T-helper 2 cell (primary cell): ENCODE measurements at regions not wholly inside any gene's neighbourhood (a gene's known extent, or its start where the extent isn't known, plus 50 kb on each side); places are given as distances from the start of the nearest gene placed in this dataset.

ENCODE experiments used
- DNase-seq, 5 experiments: peaks; one replicate each; pipeline versions ENCODE4 v3.0.0 to v3.0.0-alpha.2; 2012 to 2022

DNA sequence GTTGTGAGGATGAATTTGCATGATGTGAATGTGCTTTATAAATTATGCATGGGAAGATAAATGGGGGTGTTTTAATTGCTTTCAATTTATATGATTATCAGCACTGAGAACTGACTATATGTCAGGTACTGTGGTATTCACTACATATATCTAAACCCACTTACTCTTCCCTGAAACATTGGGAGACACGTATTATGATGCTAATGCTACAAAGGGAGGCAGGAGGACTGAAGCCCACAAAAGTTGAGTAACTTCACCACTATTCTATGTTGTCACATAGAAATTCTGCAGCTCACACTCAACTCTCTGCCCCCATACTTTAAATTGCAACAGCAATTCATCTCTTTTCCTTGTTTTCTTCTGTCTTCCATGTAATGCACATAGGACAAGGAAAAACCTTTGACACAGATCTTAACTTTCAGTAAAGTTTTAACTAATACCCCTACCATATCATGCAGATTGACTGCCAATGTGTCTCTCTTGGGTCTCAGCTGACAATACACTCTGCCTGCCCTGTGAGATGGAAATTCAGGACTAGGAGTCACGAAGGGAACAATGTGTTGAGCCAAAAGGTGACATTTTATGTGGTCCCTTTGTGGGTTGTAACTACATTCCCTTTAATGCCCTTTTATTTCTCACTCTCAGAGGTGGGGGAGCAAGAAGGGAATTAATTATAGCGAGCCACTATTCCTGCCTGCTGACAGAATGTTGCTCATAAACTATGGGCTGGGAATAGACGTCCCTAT is 691.0 kb upstream of the SORCS1 start:
- no peak for DNase-seq

DNA sequence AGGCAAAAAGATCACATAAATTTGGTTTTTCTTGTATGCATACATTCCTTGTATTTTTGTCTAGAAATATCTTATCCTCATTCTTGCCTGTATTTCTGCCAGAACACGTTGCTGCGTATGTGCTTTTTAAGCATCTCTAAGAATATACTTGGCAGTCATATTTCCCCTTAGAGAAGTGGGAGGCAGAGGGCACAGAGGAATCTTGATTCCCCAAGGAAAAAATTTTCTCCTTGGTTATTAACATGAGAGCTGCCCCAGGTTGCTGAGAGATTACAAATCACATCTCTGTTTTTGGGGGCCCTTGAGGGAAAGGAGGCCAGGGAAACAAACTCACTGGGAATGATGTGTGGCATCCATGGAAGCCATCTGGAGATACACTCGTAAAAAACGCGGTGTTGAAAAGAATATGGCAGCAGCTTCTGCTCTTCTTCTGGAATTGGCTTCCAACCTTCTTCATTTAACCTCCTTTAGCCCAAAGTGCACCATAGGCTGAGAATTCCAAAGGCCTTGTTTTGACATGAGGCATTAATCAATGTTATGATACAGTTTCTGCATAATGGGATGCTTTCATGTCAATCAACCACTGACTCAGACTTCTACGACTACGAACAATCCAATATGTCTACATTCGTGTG is 684.3 kb upstream of the SORCS1 start:
- DNase-seq, result no peak

DNA sequence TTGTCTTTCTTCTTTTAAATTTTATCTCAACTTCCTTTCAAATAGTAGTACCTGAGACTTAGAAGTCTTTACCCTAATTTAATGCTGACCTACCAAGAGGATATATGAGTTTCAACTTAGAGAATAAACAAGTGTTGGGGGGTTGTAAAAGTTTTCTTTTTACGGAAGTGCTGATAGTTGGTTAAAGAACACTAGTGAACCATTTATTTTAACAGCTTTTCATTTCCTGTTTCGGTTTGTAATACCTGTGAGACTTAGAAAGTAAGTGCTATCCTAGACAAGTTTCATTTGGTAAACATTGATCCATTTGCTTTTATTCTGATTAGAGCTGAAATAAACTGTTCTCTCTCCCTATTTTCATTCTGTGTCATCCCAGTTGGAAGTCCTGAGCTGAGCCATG is 683.1 kb upstream of the SORCS1 start:
- no peak for DNase-seq

DNA sequence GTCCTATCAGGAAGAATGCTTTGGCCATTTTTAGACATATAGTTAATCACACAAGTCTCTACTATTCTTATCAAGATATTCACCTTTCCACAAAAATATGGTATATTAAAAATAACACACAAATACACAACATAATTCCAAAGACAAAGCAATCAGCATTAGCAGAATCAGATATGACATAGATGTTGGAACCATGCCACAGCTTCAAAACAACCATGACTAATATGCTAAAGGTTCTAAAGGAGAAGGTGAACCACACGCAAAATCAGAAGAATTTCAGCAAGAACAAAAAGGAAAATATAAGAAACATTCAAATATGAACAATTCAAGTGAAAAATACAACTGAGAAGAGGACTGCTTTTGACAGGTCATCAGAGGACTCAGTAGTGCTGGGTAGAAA is 670.2 kb upstream of the SORCS1 start:
- DNase-seq, result no peak

DNA sequence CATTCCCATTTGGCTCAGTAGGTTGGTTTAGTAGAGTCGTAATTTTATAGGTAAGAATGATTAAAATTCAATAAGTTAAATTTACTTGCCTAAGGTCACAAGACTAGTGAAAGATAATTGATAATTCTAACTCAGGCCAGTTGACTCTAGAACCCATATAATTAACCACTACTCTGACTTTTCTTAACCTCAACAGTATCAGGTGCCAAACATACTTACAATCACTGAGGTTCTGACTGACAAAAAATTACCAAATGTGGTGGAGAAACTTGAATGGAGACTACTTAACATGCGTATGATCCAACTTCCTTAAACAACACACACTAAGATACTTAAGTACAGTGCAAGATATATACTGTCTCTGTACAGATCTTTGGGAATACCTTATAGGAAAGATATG is 667.3 kb upstream of the SORCS1 start:
- no peak for DNase-seq

DNA sequence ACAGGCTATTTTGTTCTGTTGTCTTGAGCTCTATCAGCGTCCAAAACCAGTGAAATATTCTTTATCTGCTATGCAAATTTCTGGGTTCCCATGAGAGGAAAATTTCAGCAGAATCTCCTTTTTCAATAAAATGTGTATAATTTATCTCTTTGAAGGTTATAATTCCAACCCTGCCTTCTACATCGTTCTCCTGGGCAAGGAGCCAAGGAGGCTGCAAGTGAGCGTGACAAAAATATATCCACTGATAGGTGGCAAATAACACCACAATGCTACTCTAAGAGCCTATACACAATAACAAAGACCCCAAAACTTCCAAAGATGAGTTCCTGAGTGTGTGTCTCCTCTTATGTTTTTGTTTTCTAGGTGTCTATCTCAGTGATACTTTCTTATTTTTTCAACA is 664.7 kb upstream of the SORCS1 start:
- DNase-seq, result no peak

DNA sequence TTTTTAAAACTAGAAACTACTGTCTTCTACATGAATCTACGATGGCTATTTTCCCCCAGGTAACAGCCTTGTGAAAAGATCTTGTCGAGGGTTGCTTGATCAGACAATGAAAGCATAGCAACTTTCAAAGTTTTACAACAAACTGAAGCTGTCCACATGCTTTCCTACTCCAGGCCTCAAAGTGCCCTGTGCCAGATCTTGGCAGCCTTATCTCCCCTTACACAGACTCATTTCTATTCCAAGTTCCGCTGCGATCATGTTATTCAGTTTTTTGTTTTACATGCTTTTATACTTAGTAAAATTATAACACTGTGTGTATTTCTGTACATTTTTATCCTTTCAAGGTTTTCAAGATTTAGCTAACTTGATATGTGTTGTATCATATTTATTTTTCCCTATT is 661.7 kb upstream of the SORCS1 start:
- DNase-seq, result no peak

DNA sequence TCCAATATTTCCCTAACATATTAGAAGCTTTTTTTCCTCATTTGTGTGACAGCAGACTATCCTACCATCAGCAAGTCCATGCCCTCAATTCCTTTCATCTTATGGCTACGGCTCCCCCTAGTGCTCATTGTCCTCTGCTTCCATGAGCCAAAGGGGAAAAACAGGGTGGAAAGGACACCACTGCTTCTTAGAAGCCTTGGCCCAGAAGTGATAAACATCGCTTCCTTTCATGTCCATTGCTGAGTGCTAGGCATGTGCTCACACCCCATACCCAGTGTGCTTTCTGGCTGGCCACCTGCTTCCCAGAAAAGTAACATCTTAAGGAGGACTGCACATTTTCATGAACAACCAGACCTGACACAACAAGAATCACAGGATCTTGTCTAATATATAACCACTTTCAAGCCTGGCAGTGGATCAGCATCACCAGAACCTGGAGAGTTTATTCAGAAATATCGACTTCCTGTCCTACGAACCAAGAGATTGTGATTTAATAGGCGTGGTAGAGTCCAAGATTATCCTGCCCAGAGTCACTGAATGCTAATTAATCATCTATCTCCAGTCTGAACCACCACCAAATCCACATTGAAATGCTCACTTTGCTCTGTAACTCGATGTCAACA is 650.5 kb upstream of the SORCS1 start:
- DNase-seq, result no peak

DNA sequence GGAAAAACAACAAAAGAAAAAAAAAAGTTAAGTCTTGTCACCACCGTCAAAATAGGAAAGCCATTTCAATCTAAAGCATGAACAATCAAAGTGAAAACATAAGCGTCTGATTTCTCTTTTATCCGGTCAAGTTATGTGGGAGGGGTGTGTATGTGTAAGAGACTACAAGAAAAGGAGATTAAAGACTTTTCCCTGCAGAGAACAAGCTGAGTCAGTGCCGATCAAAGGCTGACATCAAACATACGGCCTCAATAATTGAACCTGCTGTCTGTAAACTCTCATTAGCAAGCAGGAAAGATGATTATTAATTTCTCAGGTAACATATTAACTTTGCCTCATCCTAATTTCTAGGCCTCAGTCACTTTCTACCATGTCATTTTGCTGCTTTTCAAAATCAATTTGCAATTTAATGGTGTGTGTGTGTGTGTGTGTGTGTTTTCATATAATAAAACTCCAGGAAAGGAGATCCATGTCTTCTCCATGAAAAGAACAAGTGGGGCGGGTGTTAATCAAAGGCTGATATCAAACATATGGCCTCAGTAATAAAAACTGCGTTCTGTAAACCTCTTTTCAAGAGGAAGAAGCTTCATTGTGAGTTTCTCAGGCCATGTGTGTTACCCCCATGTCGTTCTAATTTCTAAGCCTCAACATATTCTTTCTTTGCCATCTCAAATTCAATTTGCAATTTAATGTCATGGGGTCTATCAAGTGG is 649.1 kb upstream of the SORCS1 start:
- DNase-seq, result no peak

DNA sequence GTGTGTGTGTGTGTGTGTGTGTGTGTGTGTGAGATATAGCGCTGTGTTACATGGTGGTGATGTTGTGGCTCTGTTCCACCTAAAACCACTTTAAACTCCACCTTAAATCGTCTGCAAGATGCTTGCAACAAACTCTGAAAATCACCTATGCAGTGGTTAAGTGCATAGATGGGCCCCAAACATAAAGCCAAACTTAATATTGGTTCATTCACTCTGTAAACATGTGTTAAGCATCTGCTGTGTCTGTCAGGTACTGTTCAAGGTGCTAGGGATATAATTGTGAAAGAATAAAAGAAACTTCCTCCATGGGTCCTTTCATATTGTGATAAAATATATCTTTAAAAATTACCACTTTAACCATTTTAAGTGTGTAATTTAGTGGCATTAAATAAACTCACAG is 645.4 kb upstream of the SORCS1 start:
- DNase-seq, result no peak

DNA sequence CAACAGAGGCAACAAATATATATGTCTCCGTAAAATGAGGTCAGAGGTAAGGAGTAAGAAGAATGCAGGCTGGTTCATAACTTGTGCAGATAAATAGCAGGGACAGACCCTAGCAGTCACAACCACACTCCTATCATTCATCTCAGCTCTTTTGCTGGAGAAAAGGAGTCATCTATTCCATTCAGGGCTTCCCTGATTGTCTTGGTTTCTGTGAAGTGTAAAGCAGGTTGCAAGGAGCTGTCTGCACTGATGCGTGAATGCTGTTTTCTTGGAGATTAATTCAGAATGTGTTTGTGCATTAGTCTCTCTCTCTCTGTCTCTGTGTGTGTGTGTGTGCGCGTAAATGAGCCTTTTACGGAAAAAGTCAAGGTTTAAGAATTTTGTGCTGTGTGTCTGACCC is 643.3 kb upstream of the SORCS1 start:
- DNase-seq, result no peak

DNA sequence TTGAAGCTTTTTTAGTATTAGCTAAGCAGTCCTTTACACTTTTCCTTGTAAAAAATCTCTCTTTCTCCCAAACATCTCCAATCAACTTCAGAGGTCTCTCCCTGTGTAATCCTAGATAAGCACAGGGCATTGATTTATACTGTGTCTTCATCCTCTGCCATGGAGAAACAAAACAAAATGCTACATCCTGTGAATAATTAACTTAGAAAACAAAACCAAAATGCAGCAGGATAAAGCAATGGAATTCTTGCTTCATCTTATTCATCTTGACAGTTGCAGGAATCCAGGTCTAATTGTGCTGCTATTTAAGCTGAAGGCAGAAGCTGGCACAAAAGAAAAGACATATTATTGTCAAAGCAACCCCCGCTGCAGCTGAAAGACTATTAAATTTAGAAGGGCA is 641.5 kb upstream of the SORCS1 start:
- no peak for DNase-seq

DNA sequence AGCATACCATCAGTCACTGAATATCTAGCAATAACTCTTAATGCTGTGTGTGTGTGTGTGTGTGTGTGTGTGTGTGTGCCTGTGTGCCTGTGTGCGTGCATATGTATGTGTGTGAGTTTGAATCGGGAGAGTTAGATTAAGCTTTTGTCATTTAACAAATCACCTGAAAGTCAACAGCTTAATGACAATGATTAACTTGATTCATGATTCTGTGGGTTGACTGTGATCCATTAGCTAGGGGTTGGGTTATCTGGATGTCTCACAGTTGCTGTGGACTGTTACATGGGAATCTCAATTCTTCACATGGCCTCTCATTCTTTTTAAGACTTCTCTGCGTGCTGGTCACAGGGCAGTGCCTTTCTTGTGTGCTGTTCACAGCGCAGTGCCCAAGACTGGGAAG is 639.0 kb upstream of the SORCS1 start:
- no peak for DNase-seq

DNA sequence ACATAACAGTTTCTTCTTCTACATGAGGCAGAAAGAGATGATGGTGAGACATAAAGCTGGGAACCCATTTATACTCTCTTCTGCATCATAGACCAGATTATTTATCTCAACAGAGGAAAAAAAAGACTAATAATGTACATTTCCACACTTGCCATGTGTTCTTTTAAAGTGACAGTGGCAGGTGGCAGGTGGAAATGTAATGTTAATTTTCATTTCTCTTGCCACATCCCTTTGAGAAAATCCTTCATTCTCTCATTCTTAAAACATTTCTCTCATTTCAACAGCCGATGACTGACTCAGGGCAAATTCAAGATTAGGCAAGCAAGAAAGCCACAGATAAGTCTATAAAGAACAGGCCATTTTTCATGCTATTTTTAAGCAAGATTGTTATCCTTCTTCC is 635.6 kb upstream of the SORCS1 start:
- DNase-seq, result no peak

DNA sequence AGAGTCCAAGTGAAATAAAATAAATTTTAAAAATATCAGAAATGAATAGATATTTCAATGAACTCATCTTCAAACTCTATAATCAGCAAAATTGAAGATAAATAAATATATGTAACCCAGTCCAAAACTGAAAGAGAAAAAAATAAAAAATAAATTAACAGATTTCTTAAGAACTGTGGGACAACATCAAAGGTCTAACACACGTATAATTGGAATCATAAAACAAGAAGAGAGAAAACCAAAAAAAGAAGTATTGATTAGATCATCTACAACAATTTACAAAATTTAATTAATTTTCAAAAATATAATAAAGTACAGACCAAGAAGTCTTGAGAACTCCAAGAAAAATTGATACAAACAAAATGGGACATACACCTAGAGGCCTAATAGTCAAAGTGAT is 625.8 kb upstream of the SORCS1 start:
- DNase-seq, result no peak

DNA sequence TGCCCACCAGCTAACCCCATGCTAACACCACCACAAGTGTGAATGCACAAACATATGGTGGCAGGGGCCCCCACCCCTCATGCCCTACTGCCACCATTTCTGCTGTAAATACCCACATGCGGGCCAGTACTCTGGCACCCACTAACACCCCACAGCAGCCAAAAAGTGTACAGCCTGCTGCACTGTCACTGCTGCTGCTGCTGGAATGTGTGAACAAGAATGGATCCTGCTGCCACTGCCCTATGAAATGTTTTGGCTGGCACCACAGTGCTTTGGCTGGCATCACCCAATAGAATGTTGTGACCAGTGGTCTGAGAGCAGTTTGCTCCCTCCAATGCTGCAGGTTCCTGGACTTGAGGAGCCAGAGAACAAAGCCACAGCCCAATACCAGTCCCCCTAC is 606.6 kb upstream of the SORCS1 start:
- DNase-seq, result no peak

DNA sequence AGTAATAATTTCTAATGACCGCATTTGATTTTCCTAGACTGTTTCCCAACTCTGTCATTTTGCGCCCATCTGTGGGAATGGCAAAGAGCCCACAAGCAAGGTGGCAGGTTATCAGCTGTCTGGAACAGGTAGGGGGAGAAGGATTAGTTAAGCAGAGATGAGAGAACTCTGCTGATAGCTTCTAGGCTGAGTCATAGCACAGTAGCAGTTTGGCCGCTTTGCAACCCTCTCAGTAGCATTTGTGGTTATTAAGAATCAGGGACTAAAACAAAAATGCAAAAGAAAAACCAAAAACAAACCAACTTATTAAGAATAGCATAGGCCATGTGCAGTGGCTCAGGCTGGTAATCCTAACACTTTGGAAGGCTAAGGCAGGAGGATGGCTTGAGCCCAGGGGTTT is 602.7 kb upstream of the SORCS1 start:
- no peak for DNase-seq

DNA sequence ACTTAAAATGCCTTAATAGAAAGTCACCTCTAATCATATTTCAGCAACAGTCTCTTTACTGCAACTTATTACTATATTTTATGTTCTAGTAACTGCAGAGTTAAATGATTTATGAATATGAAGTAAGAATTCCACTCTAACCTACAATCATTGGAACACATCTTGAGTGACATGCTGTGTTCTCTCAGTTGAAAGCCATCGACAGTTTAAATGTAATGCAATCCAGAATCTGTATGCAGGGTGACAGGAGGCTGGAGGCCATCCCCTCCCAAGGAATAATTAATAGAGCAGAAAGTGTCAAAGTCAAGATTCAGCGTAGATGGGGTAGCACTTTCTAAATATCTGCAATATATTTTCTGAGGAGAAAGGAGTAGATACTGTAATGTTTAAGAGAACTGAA is 590.3 kb upstream of the SORCS1 start:
- DNase-seq, result no peak

DNA sequence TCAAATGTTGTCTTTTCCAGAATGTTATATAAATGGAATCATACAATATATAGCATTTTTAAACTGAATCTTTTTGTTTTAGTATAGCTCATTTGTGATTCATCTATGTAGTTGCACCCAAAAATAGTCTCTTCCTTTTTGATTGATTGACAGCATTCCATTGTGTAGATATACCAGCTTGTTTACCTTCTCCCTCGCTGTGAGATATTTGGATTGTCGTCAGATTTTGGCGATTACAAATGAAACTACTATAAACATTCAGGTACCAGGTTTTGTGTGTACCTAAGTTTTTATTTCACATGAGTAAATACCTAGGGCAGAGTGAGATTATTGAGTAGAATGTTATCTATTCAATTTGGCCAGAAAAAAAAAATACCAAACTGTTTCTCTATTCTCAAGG is 584.7 kb upstream of the SORCS1 start:
- no peak for DNase-seq

DNA sequence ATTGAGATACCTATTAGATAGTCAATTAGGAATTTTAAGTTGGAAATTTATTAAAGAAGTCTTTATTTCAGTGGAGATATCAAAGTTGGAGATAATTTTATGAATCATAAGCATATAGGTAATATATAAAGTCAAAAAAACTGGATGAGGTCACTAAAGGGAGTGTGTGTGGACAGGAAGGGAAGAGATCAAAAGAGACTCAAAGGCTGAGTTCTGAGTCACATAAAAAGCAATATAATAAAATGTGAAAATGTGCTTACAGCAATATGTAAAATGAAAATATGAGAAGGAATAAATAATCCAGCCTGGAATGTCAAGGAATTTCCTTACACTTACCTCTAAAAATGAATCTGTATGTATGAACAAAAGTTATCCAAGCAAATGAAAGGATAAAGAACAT is 583.3 kb upstream of the SORCS1 start:
- DNase-seq, result no peak

DNA sequence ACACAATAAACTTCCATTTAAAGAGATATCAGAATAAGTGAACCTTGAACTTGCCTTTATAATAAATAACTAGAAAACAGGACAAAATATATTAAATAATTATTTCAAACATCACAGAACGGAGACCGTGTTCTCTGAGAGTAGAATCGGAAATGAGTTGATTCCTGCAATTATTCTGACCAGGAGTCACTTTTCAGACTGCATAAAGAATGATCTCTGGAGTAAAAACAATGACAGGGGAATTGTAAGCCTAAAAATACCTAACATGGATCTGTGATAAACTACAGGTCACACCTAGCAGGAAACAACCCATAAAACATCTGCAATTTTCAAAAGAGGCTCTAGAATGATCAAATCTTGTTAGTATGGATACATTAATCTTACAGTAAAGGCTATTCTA is 577.5 kb upstream of the SORCS1 start:
- DNase-seq, result no peak

DNA sequence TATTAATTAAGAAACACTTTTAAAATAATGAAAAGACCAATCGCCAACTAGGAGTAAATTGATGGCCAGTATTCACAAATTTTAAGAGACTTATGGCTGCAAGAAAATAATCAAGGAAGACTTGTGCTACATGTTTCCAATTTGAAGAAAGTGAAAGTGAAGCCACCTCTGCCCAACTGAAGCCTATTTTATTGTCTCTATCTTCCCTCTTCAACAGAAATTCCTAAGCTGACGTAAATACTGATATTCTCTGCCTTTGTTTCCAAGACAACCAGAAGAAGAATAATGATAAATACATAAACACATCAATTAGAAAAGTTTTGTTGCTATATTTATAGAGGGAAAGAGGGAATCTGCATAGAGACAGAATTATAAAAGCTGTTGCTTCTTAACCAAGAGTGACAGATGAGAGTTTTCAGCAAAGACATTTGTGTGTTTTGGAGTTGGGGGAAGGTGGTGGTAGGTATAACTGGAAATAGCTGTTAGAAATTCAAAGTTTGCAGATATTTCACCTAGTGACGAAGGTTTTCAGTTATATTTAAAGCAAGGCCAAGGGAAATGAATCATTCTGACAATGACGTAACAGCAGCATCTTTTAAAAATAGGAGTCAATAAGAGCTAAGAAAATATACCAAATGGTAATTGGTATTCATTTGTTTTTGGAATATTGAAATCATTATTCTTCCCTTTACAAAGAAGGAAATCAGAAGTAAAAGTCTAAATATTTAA is 576.6 kb upstream of the SORCS1 start:
- DNase-seq, result no peak

DNA sequence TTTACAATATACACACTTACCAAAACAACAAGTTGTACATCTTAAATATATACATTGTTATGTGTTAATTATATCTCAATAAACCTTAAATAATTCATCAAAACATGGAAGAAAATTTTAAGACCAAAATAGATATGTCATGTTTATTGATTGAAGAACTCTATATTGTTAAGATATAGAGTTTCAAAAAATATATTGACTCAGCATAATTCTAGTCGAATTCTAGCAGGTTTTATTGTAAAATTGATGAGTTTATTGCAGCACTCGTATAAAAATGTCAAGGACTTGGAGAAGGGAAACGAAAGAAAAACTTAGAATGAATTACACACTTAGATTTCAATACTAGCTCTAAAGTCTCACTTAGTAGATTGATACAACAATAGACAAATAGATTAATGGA is 575.4 kb upstream of the SORCS1 start:
- no peak for DNase-seq
